ENCODE measurements at regions not wholly inside any gene's neighbourhood (a gene's known extent, or its start where the extent isn't known, plus 50 kb on each side); places are given as distances from the start of the nearest gene placed in this dataset.

DNA sequence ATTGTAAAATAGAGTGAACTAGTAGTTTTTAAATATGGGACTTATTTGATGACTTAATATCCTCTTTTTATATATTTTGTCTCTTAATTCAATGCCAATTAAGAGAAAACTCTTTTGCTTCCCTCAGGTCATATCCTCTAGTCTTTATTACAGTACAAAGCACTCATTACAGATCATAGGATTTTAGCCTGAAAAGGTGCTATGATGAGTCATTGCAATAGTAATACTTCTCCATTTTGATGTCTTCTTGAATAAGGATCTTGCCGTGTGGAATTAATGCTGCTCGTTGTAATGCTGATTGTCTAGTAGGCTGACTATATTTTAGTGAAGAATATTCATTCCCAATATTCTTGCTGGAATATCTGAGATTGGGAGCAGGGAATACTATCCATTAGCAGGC, 612.2 kb upstream of the GOLIM4 start:
- no peak for TF ChIP-seq FOXM1 (IDR thresholded peaks at IDR 0.05; ENCODE audit: low read depth)
- TF ChIP-seq GABPA (IDR thresholded peaks at IDR 0.05; ENCODE audit: low read depth) = no peak
- TF ChIP-seq, protein P1, sequence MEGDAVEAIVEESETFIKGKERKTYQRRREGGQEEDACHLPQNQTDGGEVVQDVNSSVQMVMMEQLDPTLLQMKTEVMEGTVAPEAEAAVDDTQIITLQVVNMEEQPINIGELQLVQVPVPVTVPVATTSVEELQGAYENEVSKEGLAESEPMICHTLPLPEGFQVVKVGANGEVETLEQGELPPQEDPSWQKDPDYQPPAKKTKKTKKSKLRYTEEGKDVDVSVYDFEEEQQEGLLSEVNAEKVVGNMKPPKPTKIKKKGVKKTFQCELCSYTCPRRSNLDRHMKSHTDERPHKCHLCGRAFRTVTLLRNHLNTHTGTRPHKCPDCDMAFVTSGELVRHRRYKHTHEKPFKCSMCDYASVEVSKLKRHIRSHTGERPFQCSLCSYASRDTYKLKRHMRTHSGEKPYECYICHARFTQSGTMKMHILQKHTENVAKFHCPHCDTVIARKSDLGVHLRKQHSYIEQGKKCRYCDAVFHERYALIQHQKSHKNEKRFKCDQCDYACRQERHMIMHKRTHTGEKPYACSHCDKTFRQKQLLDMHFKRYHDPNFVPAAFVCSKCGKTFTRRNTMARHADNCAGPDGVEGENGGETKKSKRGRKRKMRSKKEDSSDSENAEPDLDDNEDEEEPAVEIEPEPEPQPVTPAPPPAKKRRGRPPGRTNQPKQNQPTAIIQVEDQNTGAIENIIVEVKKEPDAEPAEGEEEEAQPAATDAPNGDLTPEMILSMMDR (IDR thresholded peaks at IDR 0.05) = no peak
- TF ChIP-seq MAX (IDR thresholded peaks at IDR 0.05; ENCODE audit: low read depth) = no peak
- TF ChIP-seq POLR2AphosphoS5 (IDR thresholded peaks at IDR 0.05; ENCODE audit: low read depth, low read length) = no peak
- no peak for TF ChIP-seq TEAD4 (IDR thresholded peaks at IDR 0.05; ENCODE audit: borderline replicate concordance, insufficient read depth)
- no peak for TF ChIP-seq RFX5 (IDR thresholded peaks at IDR 0.05; ENCODE audit: low read length)

Measured in SK-N-SH (cell line).